MCF 10A (cell line): ENCODE measurements at regions not wholly inside any gene's neighbourhood (a gene's known extent, or its start where the extent isn't known, plus 50 kb on each side); places are given as distances from the start of the nearest gene placed in this dataset.

Source experiments
- BruUV-seq: library from RNA; stranded (reverse); fragments of 400-500 nt; replicated peaks from 2 replicates; lab custom pipeline; 2021; lab: Mats Ljungman, UMichigan
- CTCF ChIA-PET: fragments of 300-600 bp; sonication (Branson Sonifier 250); formaldehyde crosslinking; extraction: SDS; loops from one replicate; lab custom pipeline; 2021; ENCODE audit warnings: antibody characterized with exemption, inconsistent platforms; lab: Yijun Ruan, JAX
- POLR2A ChIA-PET: fragments of 300-600, 350-650 bp; sonication (Branson Sonifier 250); formaldehyde crosslinking; extraction: SDS; loops from one replicate; lab custom pipeline; 2020; ENCODE audit warnings: antibody characterized with exemption, inconsistent platforms; lab: Yijun Ruan, JAX
- DNase-seq: peaks from one replicate; pipeline ENCODE4 v3.0.0-alpha.2; 2018; ENCODE audit not compliant: unreplicated experiment
- H3K27ac Mint-ChIP-seq: one replicate; pipeline ENCODE4 v1.8.0; 2022; ENCODE audit warnings: mild to moderate bottlenecking, low read depth, mixed read lengths; ENCODE audit not compliant: unreplicated experiment
- H3K27me3 Mint-ChIP-seq: one replicate; pipeline ENCODE4 v1.8.0; 2022; ENCODE audit warnings: mixed read lengths; ENCODE audit not compliant: insufficient read depth, unreplicated experiment
- H3K36me3 Mint-ChIP-seq: one replicate; pipeline ENCODE4 v1.8.0; 2022; ENCODE audit warnings: mild to moderate bottlenecking, moderate library complexity, mixed read lengths; ENCODE audit not compliant: insufficient read depth, unreplicated experiment
- H3K4me1 Mint-ChIP-seq: one replicate; pipeline ENCODE4 v1.8.0; 2022; ENCODE audit warnings: mixed read lengths; ENCODE audit not compliant: insufficient read depth, unreplicated experiment
- H3K4me3 Mint-ChIP-seq: one replicate; pipeline ENCODE4 v1.8.0; 2022; ENCODE audit warnings: mild to moderate bottlenecking, moderate library complexity, mixed read lengths; ENCODE audit not compliant: unreplicated experiment
- H3K9me3 Mint-ChIP-seq: one replicate; pipeline ENCODE4 v1.8.0; 2022; ENCODE audit warnings: mixed read lengths; ENCODE audit not compliant: unreplicated experiment
- CTCF ChIP-seq: fragments of 200-600 bp; IDR thresholded peaks from one replicate; pipeline ENCODE4 v1.8.0; 2022; ENCODE audit warnings: antibody characterized with exemption, mild to moderate bottlenecking; ENCODE audit not compliant: unreplicated experiment
- intact Hi-C: fragments of 100-400 bp; cut with micrococcal nuclease; formaldehyde crosslinking; loops from 2 replicates; pipeline ENCODE4 v1.14.1; 2022

GRCh38 chr4:106852426-106852825 is 183.7 kb downstream of the DKK2 start:
- H3K27ac Mint-ChIP-seq: no peak overlapping the region
- DNase-seq: no peak
- H3K9me3 Mint-ChIP-seq: no peaks in the 10 kb centered on the region
- no TSS peak for BruUV-seq
- intact Hi-C loops: no loop called here
- ChIA-PET CTCF (interaction anchor here (0.6 to 0.7 kb wide), 2 partner anchors 350 to 1539 kb away, joined by 3 to 4 read pairs; no protein-coding TSS in a partner anchor), POLR2A (no interaction called here)
- no peaks in the 10 kb centered on the region for H3K4me1 Mint-ChIP-seq
- no peak for TF ChIP-seq CTCF
- no peaks in the 10 kb centered on the region for H3K27me3 Mint-ChIP-seq
- H3K4me3 Mint-ChIP-seq: no peak overlapping the region
- H3K36me3 Mint-ChIP-seq: no peaks in the 10 kb centered on the region

- no peak overlapping the region for H3K4me3 Mint-ChIP-seq
- ChIA-PET CTCF (interaction anchor here (0.6 to 0.9 kb wide), 3 partner anchors 17 to 1540 kb away, joined by 3 to 4 read pairs (median 3); no protein-coding TSS in a partner anchor), POLR2A (no interaction called here)
- BruUV-seq: no TSS peak
- H3K36me3 Mint-ChIP-seq: no peaks in the 10 kb centered on the region
- no peak overlapping the region for H3K27ac Mint-ChIP-seq
- intact Hi-C loops: no loop called here
- no peaks in the 10 kb centered on the region for H3K4me1 Mint-ChIP-seq
- no peak for DNase-seq
- H3K27me3 Mint-ChIP-seq: no peaks in the 10 kb centered on the region
- no peak for TF ChIP-seq CTCF
- H3K9me3 Mint-ChIP-seq: no peaks in the 10 kb centered on the region
Observed at GRCh38 chr4:106851726-106852125, 184.4 kb downstream of the DKK2 start.

DNA sequence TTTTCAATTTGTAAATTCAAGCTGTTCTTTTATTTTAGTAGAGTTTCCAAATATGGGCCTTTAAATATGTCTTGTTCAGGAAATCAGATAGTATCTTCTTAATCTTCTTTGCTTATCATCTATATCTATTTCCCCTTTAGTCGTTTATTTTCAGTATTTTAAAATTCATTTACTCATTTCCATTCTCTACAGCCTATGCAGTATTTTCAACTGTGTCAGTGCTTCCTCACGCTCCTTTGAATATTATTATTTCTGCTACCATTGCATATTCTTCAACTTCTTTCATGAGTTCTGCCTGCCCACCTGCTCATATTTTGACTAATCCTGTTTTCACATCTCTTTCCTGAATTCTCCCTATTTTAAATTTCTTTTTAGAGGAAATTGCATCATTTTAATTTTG is 185.4 kb downstream of the DKK2 start:
- no TSS peak for BruUV-seq
- CTCF ChIA-PET: interaction anchor here (0.7 kb wide), 1 partner anchor 36 kb away, joined by 3 read pairs; no protein-coding TSS in a partner anchor
- Mint-ChIP-seq H3K4me3 (no peak overlapping the region), H3K27me3 (no peaks in the 10 kb centered on the region), H3K9me3 (no peaks in the 10 kb centered on the region), H3K4me1 (no peaks in the 10 kb centered on the region), H3K27ac (no peak overlapping the region), H3K36me3 (no peaks in the 10 kb centered on the region)
- POLR2A ChIA-PET: interaction anchor here (0.6 kb wide), 1 partner anchor 35 kb away, joined by 3 read pairs; no protein-coding TSS in a partner anchor
- no peak for DNase-seq
- intact Hi-C loops: no loop called here
- TF ChIP-seq CTCF: no peak

DNA sequence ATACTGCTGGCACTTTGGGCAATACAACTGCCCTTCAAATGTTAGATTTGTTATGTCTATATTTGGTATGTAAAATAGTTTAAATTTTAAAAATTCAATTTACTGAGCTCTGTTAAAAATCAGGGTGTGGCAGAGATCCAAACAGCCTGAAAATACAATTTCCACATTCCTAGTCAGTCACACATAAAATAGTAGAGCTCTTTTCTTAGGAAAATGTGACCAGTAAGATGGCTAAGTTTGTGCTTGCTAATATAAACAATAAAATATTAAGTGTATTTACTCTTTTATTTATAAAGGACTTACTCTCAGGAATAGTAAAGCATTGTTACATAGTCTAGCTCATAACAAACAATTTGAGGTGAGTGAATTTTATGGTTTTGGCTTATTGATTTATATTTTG is 200.2 kb downstream of the DKK2 start:
- POLR2A ChIA-PET: interaction anchor here (0.6 kb wide), 1 partner anchor 648 kb away, joined by 3 read pairs; no protein-coding TSS in a partner anchor
- Mint-ChIP-seq H3K4me1 (no peaks in the 10 kb centered on the region), H3K9me3 (peaks cover 7% of the 10 kb centered on the region), H3K27ac (no peak overlapping the region), H3K36me3 (peaks cover 6% of the 10 kb centered on the region), H3K4me3 (no peak overlapping the region), H3K27me3 (no peaks in the 10 kb centered on the region)
- TF ChIP-seq CTCF: no peak
- BruUV-seq: no TSS peak
- CTCF ChIA-PET: interaction anchor here (0.6 to 1.2 kb wide), 3 partner anchors 18 to 677 kb away, joined by 3 to 4 read pairs (median 4); no protein-coding TSS in a partner anchor
- intact Hi-C loops: no loop called here
- no peak for DNase-seq
